AG09309 (cell line): ENCODE measurements at regions not wholly inside any gene's neighbourhood (a gene's known extent, or its start where the extent isn't known, plus 50 kb on each side); places are given as distances from the start of the nearest gene placed in this dataset.

Experiments
- DNase-seq: peaks from one replicate; pipeline ENCODE4 v3.0.0-alpha.2; 2010; ENCODE audit warnings: low read depth
- H3K4me3 ChIP-seq: 2 replicates; pipeline ENCODE4 v1.5.1; 2011; ENCODE audit warnings: mild to moderate bottlenecking, low read depth, low read length, moderate library complexity; ENCODE audit not compliant: control insufficient read depth
- CTCF ChIP-seq: IDR thresholded peaks from 2 replicates; pipeline ENCODE4 v1.5.1; 2011; ENCODE audit warnings: mild to moderate bottlenecking, low read depth, low read length, inconsistent platforms; ENCODE audit not compliant: insufficient read depth, control insufficient read depth; ENCODE audit errors: missing control alignments

- DNase-seq = no peak
- no peak overlapping the region for H3K4me3 ChIP-seq
- no peak for TF ChIP-seq CTCF
Observed at GRCh38 chr2:14232217-14232616, 400.3 kb upstream of the LRATD1 start.

- DNase-seq = no peak
- no peak for TF ChIP-seq CTCF
- no peak overlapping the region for H3K4me3 ChIP-seq
Observed at GRCh38 chr2:14234911-14235310, 397.6 kb upstream of the LRATD1 start.

GRCh38 chr2:14235667-14236066 is 396.9 kb upstream of the LRATD1 start:
- DNase-seq = no peak
- TF ChIP-seq CTCF = no peak
- H3K4me3 ChIP-seq = no peak overlapping the region

GRCh38 chr2:14237902-14238301 is 394.6 kb upstream of the LRATD1 start:
- DNase-seq = no peak
- TF ChIP-seq CTCF = no peak
- H3K4me3 ChIP-seq = no peak overlapping the region

- no peak for TF ChIP-seq CTCF
- no peak overlapping the region for H3K4me3 ChIP-seq
- no peak for DNase-seq
Observed at GRCh38 chr2:14239605-14240004, 392.9 kb upstream of the LRATD1 start.

GRCh38 chr2:14240868-14241267 is 391.6 kb upstream of the LRATD1 start:
- H3K4me3 ChIP-seq = no peak overlapping the region
- DNase-seq = no peak
- no peak for TF ChIP-seq CTCF

- no peak for TF ChIP-seq CTCF
- DNase-seq = no peak
- H3K4me3 ChIP-seq = no peak overlapping the region
Observed at GRCh38 chr2:14245901-14246300, 386.6 kb upstream of the LRATD1 start.
